Mesothelial cell of epicardium (in vitro differentiated cells): ENCODE measurements at regions not wholly inside any gene's neighbourhood (a gene's known extent, or its start where the extent isn't known, plus 50 kb on each side); places are given as distances from the start of the nearest gene placed in this dataset.

Experiments used
- DNase-seq, 2 experiments: peaks; one replicate each; pipeline ENCODE4 v3.0.0; 2021; ENCODE audit warnings: low spot score in 2 of 2; ENCODE audit not compliant: unreplicated experiment in 2 of 2
- H3K27ac Mint-ChIP-seq: 2 replicates; pipeline ENCODE4 v1.8.0; 2021; ENCODE audit warnings: mixed read lengths
- H3K27me3 Mint-ChIP-seq: 2 replicates; pipeline ENCODE4 v1.8.0; 2021; ENCODE audit warnings: low read depth, mixed read lengths
- H3K36me3 Mint-ChIP-seq: 2 replicates; pipeline ENCODE4 v1.8.0; 2021; ENCODE audit warnings: mixed read lengths
- H3K4me1 Mint-ChIP-seq: 2 replicates; pipeline ENCODE4 v1.8.0; 2021; ENCODE audit warnings: mixed read lengths
- H3K4me3 Mint-ChIP-seq: 2 replicates; pipeline ENCODE4 v1.8.0; 2021; ENCODE audit warnings: mild to moderate bottlenecking, moderate library complexity, mixed read lengths
- H3K9me3 Mint-ChIP-seq: 2 replicates; pipeline ENCODE4 v1.8.0; 2021; ENCODE audit warnings: mixed read lengths
- CTCF ChIP-seq: fragments of 200-600 bp; sonication (generic); IDR thresholded peaks from one replicate; pipeline ENCODE4 v1.5.0; 2021; ENCODE audit warnings: antibody characterized with exemption; ENCODE audit not compliant: unreplicated experiment

- Mint-ChIP-seq H3K4me3 (no peak overlapping the region), H3K4me1 (no peaks in the 10 kb centered on the region), H3K27me3 (peaks cover 16% of the 10 kb centered on the region), H3K9me3 (no peaks in the 10 kb centered on the region), H3K27ac (no peak overlapping the region), H3K36me3 (no peaks in the 10 kb centered on the region)
- DNase-seq: no peak
- no peak for TF ChIP-seq CTCF
Observed at GRCh38 chr3:74301056-74301455, 313.4 kb downstream of the CNTN3 start.

GRCh38 chr3:74295479-74295878 is 319.0 kb downstream of the CNTN3 start:
- Mint-ChIP-seq H3K27ac (no peak overlapping the region), H3K36me3 (no peaks in the 10 kb centered on the region)

GRCh38 chr3:74288761-74289160 is 325.7 kb downstream of the CNTN3 start:
- no peaks in the 10 kb centered on the region for H3K9me3 Mint-ChIP-seq
- H3K27me3 Mint-ChIP-seq: no peaks in the 10 kb centered on the region
- H3K36me3 Mint-ChIP-seq: no peaks in the 10 kb centered on the region
- no peaks in the 10 kb centered on the region for H3K4me1 Mint-ChIP-seq
- no peak for DNase-seq
- H3K27ac Mint-ChIP-seq: no peak overlapping the region
- no peak overlapping the region for H3K4me3 Mint-ChIP-seq
- TF ChIP-seq CTCF: no peak

More at GRCh38 chr3:74295479-74295878, 319.0 kb downstream of the CNTN3 start:
- TF ChIP-seq CTCF: no peak
- H3K9me3 Mint-ChIP-seq: no peaks in the 10 kb centered on the region
- no peak overlapping the region for H3K4me3 Mint-ChIP-seq
- peaks cover 2% of the 10 kb centered on the region for H3K27me3 Mint-ChIP-seq
- no peaks in the 10 kb centered on the region for H3K4me1 Mint-ChIP-seq
- DNase-seq: no peak

- no peaks in the 10 kb centered on the region for H3K9me3 Mint-ChIP-seq
- no peaks in the 10 kb centered on the region for H3K36me3 Mint-ChIP-seq
- no peaks in the 10 kb centered on the region for H3K4me1 Mint-ChIP-seq
- H3K4me3 Mint-ChIP-seq: no peak overlapping the region
- H3K27ac Mint-ChIP-seq: no peak overlapping the region
- DNase-seq: no peak
- no peak for TF ChIP-seq CTCF
- no peaks in the 10 kb centered on the region for H3K27me3 Mint-ChIP-seq
Observed at GRCh38 chr3:74287557-74287956, 326.9 kb downstream of the CNTN3 start.

GRCh38 chr3:74282202-74282601 is 332.3 kb downstream of the CNTN3 start:
- Mint-ChIP-seq H3K27ac (no peak overlapping the region), H3K4me1 (no peaks in the 10 kb centered on the region), H3K27me3 (peaks cover 2% of the 10 kb centered on the region), H3K36me3 (no peaks in the 10 kb centered on the region), H3K4me3 (no peak overlapping the region), H3K9me3 (peaks cover 20% of the 10 kb centered on the region)
- TF ChIP-seq CTCF: no peak
- DNase-seq: no peak

GRCh38 chr3:74281705-74282104 is 332.8 kb downstream of the CNTN3 start:
- peaks cover 3% of the 10 kb centered on the region for H3K27me3 Mint-ChIP-seq
- no peak for TF ChIP-seq CTCF
- no peak for DNase-seq
- H3K4me1 Mint-ChIP-seq: no peaks in the 10 kb centered on the region
- H3K9me3 Mint-ChIP-seq: peaks cover 25% of the 10 kb centered on the region
- H3K27ac Mint-ChIP-seq: no peak overlapping the region
- no peak overlapping the region for H3K4me3 Mint-ChIP-seq
- H3K36me3 Mint-ChIP-seq: no peaks in the 10 kb centered on the region
